ENCODE measurements at regions not wholly inside any gene's neighbourhood (a gene's known extent, or its start where the extent isn't known, plus 50 kb on each side); places are given as distances from the start of the nearest gene placed in this dataset.

DNA sequence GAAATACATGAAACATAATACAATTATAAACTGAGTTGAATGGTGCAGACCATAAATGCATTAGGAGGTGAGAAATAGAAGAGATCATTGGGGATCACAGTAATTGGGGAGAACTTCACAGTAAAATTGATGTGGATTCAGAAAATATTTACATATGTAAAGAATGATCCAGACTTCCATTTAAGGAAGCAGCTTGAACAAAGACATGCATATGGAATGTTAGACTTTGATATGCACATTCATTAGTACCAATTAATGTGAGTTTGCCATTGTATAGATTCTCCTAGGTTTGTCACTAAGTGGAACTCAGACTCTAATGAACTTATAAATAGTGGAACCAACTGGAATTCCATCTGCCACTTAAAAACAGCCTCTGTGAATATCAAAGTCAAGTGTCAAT lies 235.6 kb downstream of the PARM1 start:
- TF ChIP-seq ELF4 (IDR thresholded peaks at IDR 0.05) (no peak), FOXM1 (IDR thresholded peaks at IDR 0.05; ENCODE audit: borderline replicate concordance) (no peak), LEF1 (IDR thresholded peaks at IDR 0.05; ENCODE audit: borderline replicate concordance) (no peak), SP1 (IDR thresholded peaks at IDR 0.05) (no peak), BHLHE40 (IDR thresholded peaks at IDR 0.05; ENCODE audit: borderline replicate concordance) (no peak), NFRKB (IDR thresholded peaks at IDR 0.05) (no peak), L3MBTL2 (conservative IDR thresholded peaks at IDR 0.05) (no peak), ZNF384 (IDR thresholded peaks at IDR 0.05) (no peak), ARNT (IDR thresholded peaks at IDR 0.05) (no peak), FOXK2 (IDR thresholded peaks at IDR 0.05) (no peak), SUZ12 (IDR thresholded peaks at IDR 0.05) (no peak), CTBP1 (IDR thresholded peaks at IDR 0.05; ENCODE audit: borderline replicate concordance) (no peak), FOXA1 (IDR thresholded peaks at IDR 0.05) (no peak)
- TF ChIP-seq, protein P1, sequence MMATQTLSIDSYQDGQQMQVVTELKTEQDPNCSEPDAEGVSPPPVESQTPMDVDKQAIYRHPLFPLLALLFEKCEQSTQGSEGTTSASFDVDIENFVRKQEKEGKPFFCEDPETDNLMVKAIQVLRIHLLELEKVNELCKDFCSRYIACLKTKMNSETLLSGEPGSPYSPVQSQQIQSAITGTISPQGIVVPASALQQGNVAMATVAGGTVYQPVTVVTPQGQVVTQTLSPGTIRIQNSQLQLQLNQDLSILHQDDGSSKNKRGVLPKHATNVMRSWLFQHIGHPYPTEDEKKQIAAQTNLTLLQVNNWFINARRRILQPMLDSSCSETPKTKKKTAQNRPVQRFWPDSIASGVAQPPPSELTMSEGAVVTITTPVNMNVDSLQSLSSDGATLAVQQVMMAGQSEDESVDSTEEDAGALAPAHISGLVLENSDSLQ (IDR thresholded peaks at IDR 0.05), result no peak
